ENCODE measurements at regions not wholly inside any gene's neighbourhood (a gene's known extent, or its start where the extent isn't known, plus 50 kb on each side); places are given as distances from the start of the nearest gene placed in this dataset.
A peak's percentile ranks its signal among the peaks of the same experiment; 100 is the strongest.

GRCh38 chr4:11544211-11544610, 115.5 kb upstream of the HS3ST1 start:
- DNase-seq: no peak
- intact Hi-C loops (cut with DNase I): no loop called here

GRCh38 chr4:11543706-11544105, 115.0 kb upstream of the HS3ST1 start:
- intact Hi-C loops (cut with DNase I): no loop called here
- no peak for DNase-seq

- intact Hi-C loops (cut with DNase I): no loop called here
- no peak for DNase-seq
These were observed 114.3 kb upstream of the HS3ST1 start for GRCh38 chr4:11542952-11543351.

- intact Hi-C loops (cut with DNase I): no loop called here
- DNase-seq: no peak
These were observed 109.2 kb upstream of the HS3ST1 start for GRCh38 chr4:11537846-11538245.

- intact Hi-C loops (cut with DNase I): no loop called here
- DNase-seq: no peak
These were observed 106.6 kb upstream of the HS3ST1 start for GRCh38 chr4:11535333-11535732.

- intact Hi-C loops (cut with DNase I): no loop called here
These were observed 106.1 kb upstream of the HS3ST1 start for GRCh38 chr4:11534623-11535302.

GRCh38 chr4:11532138-11532537, 103.4 kb upstream of the HS3ST1 start:
- DNase-seq: no peak
- intact Hi-C loops (cut with DNase I): no loop called here

More at GRCh38 chr4:11534623-11535302, 106.1 kb upstream of the HS3ST1 start:
- DNase-seq: no peak

- no peak for DNase-seq
These were observed 101.0 kb upstream of the HS3ST1 start for GRCh38 chr4:11529625-11530201.

GRCh38 chr4:11525085-11525484, 96.4 kb upstream of the HS3ST1 start:
- no peak for DNase-seq
- intact Hi-C loops (cut with DNase I): no loop called here

More at GRCh38 chr4:11529625-11530201, 101.0 kb upstream of the HS3ST1 start:
- intact Hi-C loops (cut with DNase I): no loop called here

- intact Hi-C loops (cut with DNase I): no loop called here
- no peak for DNase-seq
These were observed 90.1 kb upstream of the HS3ST1 start for GRCh38 chr4:11518754-11519153.

- DNase-seq: no peak
- intact Hi-C loops (cut with DNase I): no loop called here
These were observed 86.2 kb upstream of the HS3ST1 start for GRCh38 chr4:11514779-11515419.

- no peak for DNase-seq
- intact Hi-C loops (cut with DNase I): no loop called here
These were observed 85.3 kb upstream of the HS3ST1 start for GRCh38 chr4:11514003-11514402.

- DNase-seq: no peak
- intact Hi-C loops (cut with DNase I): no loop called here
These were observed 84.2 kb upstream of the HS3ST1 start for GRCh38 chr4:11512871-11513270.

- DNase-seq: no peak
- intact Hi-C loops (cut with DNase I): no loop called here
These were observed 82.6 kb upstream of the HS3ST1 start for GRCh38 chr4:11511321-11511720.

- peak in 1 of 10 donors; percentile 72 for DNase-seq
- intact Hi-C loops (cut with DNase I): no loop called here
These were observed 79.2 kb upstream of the HS3ST1 start for GRCh38 chr4:11507920-11508319.

- DNase-seq: no peak
These were observed 77.5 kb upstream of the HS3ST1 start for GRCh38 chr4:11506194-11506593.

GRCh38 chr4:11505221-11505971, 76.7 kb upstream of the HS3ST1 start:
- no peak for DNase-seq
- intact Hi-C loops (cut with DNase I): no loop called here

More at GRCh38 chr4:11506194-11506593, 77.5 kb upstream of the HS3ST1 start:
- intact Hi-C loops (cut with DNase I): no loop called here

GRCh38 chr4:11503166-11503565, 74.5 kb upstream of the HS3ST1 start:
- intact Hi-C loops (cut with DNase I): no loop called here
- DNase-seq: no peak

GRCh38 chr4:11497972-11498371, 69.3 kb upstream of the HS3ST1 start:
- intact Hi-C loops (cut with DNase I): no loop called here
- no peak for DNase-seq

- intact Hi-C loops (cut with DNase I): no loop called here
These were observed 68.6 kb upstream of the HS3ST1 start for GRCh38 chr4:11497212-11497806.

GRCh38 chr4:11496351-11496829, 67.7 kb upstream of the HS3ST1 start:
- no peak for DNase-seq

More at GRCh38 chr4:11497212-11497806, 68.6 kb upstream of the HS3ST1 start:
- no peak for DNase-seq

More at GRCh38 chr4:11496351-11496829, 67.7 kb upstream of the HS3ST1 start:
- intact Hi-C loops (cut with DNase I): no loop called here
